ENCODE measurements at regions not wholly inside any gene's neighbourhood (a gene's known extent, or its start where the extent isn't known, plus 50 kb on each side); places are given as distances from the start of the nearest gene placed in this dataset.
A peak's percentile ranks its signal among the peaks of the same experiment; 100 is the strongest.

GRCh38 chr15:38888701-38889221 is 324.1 kb upstream of the RASGRP1 start:
- no peak for DNase-seq (ENCODE audit: low read depth)
- no peak overlapping the region for H3K4me3 ChIP-seq (ENCODE audit: control insufficient read depth, low read depth, low read length)
- no peak for TF ChIP-seq CTCF (conservative IDR thresholded peaks at IDR 0.05; ENCODE audit: control insufficient read depth, insufficient read depth, low read depth, low read length)

GRCh38 chr15:38890194-38890593 is 325.6 kb upstream of the RASGRP1 start:
- DNase-seq (ENCODE audit: low read depth): no peak
- no peak overlapping the region for H3K4me3 ChIP-seq (ENCODE audit: control insufficient read depth, low read depth, low read length)
- no peak for TF ChIP-seq CTCF (conservative IDR thresholded peaks at IDR 0.05; ENCODE audit: control insufficient read depth, insufficient read depth, low read depth, low read length)

- H3K4me3 ChIP-seq (ENCODE audit: control insufficient read depth, low read depth, low read length): no peak overlapping the region
- no peak for TF ChIP-seq CTCF (conservative IDR thresholded peaks at IDR 0.05; ENCODE audit: control insufficient read depth, insufficient read depth, low read depth, low read length)
- DNase-seq (ENCODE audit: low read depth): no peak
Observed at GRCh38 chr15:38893925-38894242, 329.3 kb upstream of the RASGRP1 start.

DNA sequence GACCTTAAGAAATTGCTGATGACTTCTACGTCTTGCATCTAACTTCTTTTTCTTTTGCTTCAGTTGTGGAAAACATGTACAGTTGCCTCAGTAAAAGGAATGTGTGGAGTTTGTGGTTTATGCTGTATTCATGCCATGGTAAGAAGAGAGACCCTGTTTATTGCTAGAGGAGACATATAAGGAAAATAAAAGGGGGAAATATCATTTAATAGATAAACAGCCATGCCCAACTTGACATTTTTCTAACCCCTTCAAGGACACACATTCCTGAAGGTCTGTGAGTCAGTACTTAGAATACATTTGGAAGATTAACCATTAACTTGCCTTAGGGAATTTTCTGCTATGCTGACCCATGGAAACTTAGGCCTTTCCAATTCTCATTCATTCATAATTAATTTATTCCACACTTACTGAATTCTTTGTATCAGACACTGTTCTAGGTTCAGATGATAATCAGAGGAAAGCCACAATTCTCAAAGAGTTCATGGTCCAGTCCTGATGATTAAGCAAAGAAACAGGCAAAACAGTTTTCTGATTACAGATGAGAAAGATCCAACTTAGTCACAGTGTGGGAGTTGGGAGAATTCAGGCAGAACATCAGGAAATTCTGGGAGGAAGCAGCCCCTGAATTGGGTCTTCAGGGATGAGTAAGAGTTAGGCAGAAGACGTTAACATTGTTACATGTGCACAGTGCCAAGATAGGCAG is 329.8 kb upstream of the RASGRP1 start:
- H3K4me3 ChIP-seq (ENCODE audit: control insufficient read depth, low read depth, low read length): no peak overlapping the region
- DNase-seq (ENCODE audit: low read depth): peak; percentile 98

GRCh38 chr15:38895326-38896255 is 331.0 kb upstream of the RASGRP1 start:
- no peak overlapping the region for H3K4me3 ChIP-seq (ENCODE audit: control insufficient read depth, low read depth, low read length)
- DNase-seq (ENCODE audit: low read depth): peak; percentile 94
- TF ChIP-seq CTCF (conservative IDR thresholded peaks at IDR 0.05; ENCODE audit: control insufficient read depth, insufficient read depth, low read depth, low read length): no peak

More for the DNA sequence above, 329.8 kb upstream of the RASGRP1 start:
- TF ChIP-seq CTCF (conservative IDR thresholded peaks at IDR 0.05; ENCODE audit: control insufficient read depth, insufficient read depth, low read depth, low read length): no peak

GRCh38 chr15:38896647-38897046 is 332.0 kb upstream of the RASGRP1 start:
- no peak for DNase-seq (ENCODE audit: low read depth)
- no peak overlapping the region for H3K4me3 ChIP-seq (ENCODE audit: control insufficient read depth, low read depth, low read length)
- no peak for TF ChIP-seq CTCF (conservative IDR thresholded peaks at IDR 0.05; ENCODE audit: control insufficient read depth, insufficient read depth, low read depth, low read length)
